H1 (cell line): ENCODE measurements at regions not wholly inside any gene's neighbourhood (a gene's known extent, or its start where the extent isn't known, plus 50 kb on each side); places are given as distances from the start of the nearest gene placed in this dataset.

Source experiments
- CTCF ChIA-PET: fragments of 300-600 bp; sonication (Branson Sonifier 250); formaldehyde crosslinking; loops from one replicate; lab custom pipeline; 2021; ENCODE audit not compliant: partially characterized antibody; lab: Charles Lee
- POLR2A ChIA-PET: fragments of 300-600 bp; sonication (Branson Sonifier 250); formaldehyde crosslinking; loops from one replicate; lab custom pipeline; 2021; ENCODE audit warnings: inconsistent platforms; ENCODE audit not compliant: partially characterized antibody; lab: Charles Lee
- DNase-seq, 2 experiments: peaks; one replicate each; pipeline versions ENCODE4 v3.0.0 to v3.0.0-alpha.2; 2010 to 2022; ENCODE audit warnings: low spot score in 2 of 2, low read depth in 1 of 2, mixed read lengths in 1 of 2
- FAIRE-seq: peaks from 2 replicates; lab custom pipeline; 2011; peaks lifted over from hg19 to GRCh38; lab: Jason Lieb, UNC
- H2AFZ ChIP-seq: 2 replicates; pipeline ENCODE4 v1.8.1; 2012; ENCODE audit warnings: low read length, inconsistent platforms
- H2AK5ac ChIP-seq: 2 replicates; pipeline ENCODE4 v1.6.1; 2013; ENCODE audit warnings: low read depth, low read length
- H2BK120ac ChIP-seq: replicated peaks from 2 replicates; pipeline ENCODE3; 2013; ENCODE audit warnings: low read depth, low read length, inconsistent platforms
- H2BK12ac ChIP-seq: 2 replicates; pipeline ENCODE4 v1.6.1; 2013; ENCODE audit warnings: low read depth, low read length
- H2BK15ac ChIP-seq: 2 replicates; pipeline ENCODE4 v1.6.1; 2013; ENCODE audit warnings: low read length
- H2BK20ac ChIP-seq: 2 replicates; pipeline ENCODE4 v1.6.1; 2013; ENCODE audit warnings: low read length
- H2BK5ac ChIP-seq: 2 replicates; pipeline ENCODE4 v1.6.1; 2013; ENCODE audit warnings: low read depth, low read length
- H3K14ac ChIP-seq: 2 replicates; pipeline ENCODE4 v1.6.1; 2013; ENCODE audit warnings: inconsistent platforms; ENCODE audit not compliant: insufficient read length
- H3K18ac ChIP-seq: 2 replicates; pipeline ENCODE4 v1.6.1; 2013; ENCODE audit warnings: low read length; ENCODE audit errors: extremely low read depth
- H3K23ac ChIP-seq: 2 replicates; pipeline ENCODE4 v1.6.1; 2013; ENCODE audit warnings: inconsistent platforms; ENCODE audit not compliant: insufficient read length
- H3K23me2 ChIP-seq: 2 replicates; pipeline ENCODE4 v1.6.1; 2013; ENCODE audit warnings: low read depth, low read length
- H3K27ac ChIP-seq: 2 replicates; pipeline ENCODE4 v1.6.1; 2011; ENCODE audit warnings: low read depth, low read length, inconsistent platforms
- H3K27me3 ChIP-seq, 4 experiments: replicated peaks in 1 of 4; 1 replicate in 1 of 4; 2 replicates in 3 of 4; pipeline versions ENCODE4 v1.6.1 to v1.8.1; 2011 to 2013; ENCODE audit warnings: low read length in 3 of 4, mild to moderate bottlenecking in 3 of 4, inconsistent platforms in 2 of 4, mixed read lengths in 2 of 4, moderate library complexity in 1 of 4; ENCODE audit not compliant: control insufficient read depth in 3 of 4, insufficient read depth in 3 of 4; ENCODE audit errors: extremely low read depth in 1 of 4
- H3K36me3 ChIP-seq, 4 experiments: 2 replicates each; pipeline versions ENCODE4 v1.6.1 to v1.8.1; 2011 to 2013; ENCODE audit warnings: mild to moderate bottlenecking in 4 of 4, low read length in 3 of 4, moderate library complexity in 2 of 4, control low read depth in 1 of 4, inconsistent platforms in 1 of 4; ENCODE audit not compliant: insufficient read depth in 4 of 4, control insufficient read depth in 2 of 4
- H3K4ac ChIP-seq: replicated peaks from 2 replicates; pipeline ENCODE3; 2013; ENCODE audit warnings: low read length, low read depth, mixed read lengths, inconsistent platforms; ENCODE audit not compliant: insufficient read length
- H3K4me1 ChIP-seq, 4 experiments: replicated peaks in 1 of 4; 1 replicate in 1 of 4; 2 replicates in 3 of 4; pipeline versions ENCODE4 v1.6.1 to v1.8.1; 2011 to 2013; ENCODE audit warnings: low read length in 3 of 4, inconsistent platforms in 2 of 4, mixed read lengths in 1 of 4; ENCODE audit not compliant: insufficient read depth in 4 of 4, control insufficient read depth in 3 of 4
- H3K4me2 ChIP-seq, 2 experiments: 2 replicates each; pipeline versions ENCODE4 v1.6.1 to v1.8.1; 2011 to 2013; ENCODE audit warnings: low read depth in 2 of 2, low read length in 2 of 2, control low read depth in 1 of 2, inconsistent platforms in 1 of 2, mild to moderate bottlenecking in 1 of 2; ENCODE audit not compliant: insufficient read depth in 1 of 2
- H3K4me3 ChIP-seq, 4 experiments: fragments of 200-600, 300-600 bp in 1 of 4; sonication (generic), shearing (Covaris generic), sonication (Bioruptor Twin) in 1 of 4; 2 replicates each; pipeline versions ENCODE4 v1.5.1 to v1.8.1; 2011 to 2016; ENCODE audit warnings: low read length in 4 of 4, low read depth in 3 of 4, control low read depth in 2 of 4, inconsistent platforms in 2 of 4, mild to moderate bottlenecking in 2 of 4, mixed read lengths in 1 of 4, moderate library complexity in 1 of 4; ENCODE audit not compliant: insufficient read depth in 2 of 4; ENCODE audit errors: extremely low read depth in 1 of 4
- H3K56ac ChIP-seq: replicated peaks from 2 replicates; pipeline ENCODE3; 2013; ENCODE audit warnings: low read depth, mild to moderate bottlenecking, mixed read lengths, low read length, inconsistent platforms; ENCODE audit not compliant: insufficient read length
- H3K79me1 ChIP-seq: 2 replicates; pipeline ENCODE4 v1.6.1; 2013; ENCODE audit warnings: low read depth, low read length, control low read depth
- H3K79me2 ChIP-seq, 2 experiments: 2 replicates each; pipeline versions ENCODE4 v1.6.1 to v1.8.1; 2012 to 2013; ENCODE audit warnings: low read length in 2 of 2, mild to moderate bottlenecking in 2 of 2, inconsistent platforms in 1 of 2; ENCODE audit not compliant: insufficient read depth in 2 of 2, control insufficient read depth in 1 of 2
- H3K9ac ChIP-seq, 4 experiments: replicated peaks in 1 of 4; 1 replicate in 1 of 4; 2 replicates in 3 of 4; pipeline versions ENCODE4 v1.6.1 to v1.8.1; 2011 to 2013; ENCODE audit warnings: low read depth in 3 of 4, low read length in 3 of 4, control low read depth in 2 of 4, mild to moderate bottlenecking in 2 of 4, moderate library complexity in 2 of 4, inconsistent platforms in 1 of 4; ENCODE audit errors: extremely low read depth in 1 of 4
- H3K9me3 ChIP-seq, 2 experiments: 2 replicates each; pipeline versions ENCODE4 v1.6.1 to v1.8.1; 2012 to 2013; ENCODE audit warnings: mild to moderate bottlenecking in 2 of 2, moderate library complexity in 2 of 2, control low read depth in 1 of 2, inconsistent platforms in 1 of 2, low read depth in 1 of 2, low read length in 1 of 2, mixed read lengths in 1 of 2; ENCODE audit not compliant: insufficient read depth in 2 of 2
- H4K20me1 ChIP-seq, 2 experiments: replicated peaks in 1 of 2; 2 replicates each; pipeline versions ENCODE3 to v1.8.1; 2011 to 2013; ENCODE audit warnings: inconsistent platforms in 2 of 2, low read length in 2 of 2, mild to moderate bottlenecking in 1 of 2; ENCODE audit not compliant: insufficient read depth in 2 of 2, control insufficient read depth in 1 of 2
- H4K5ac ChIP-seq: 2 replicates; pipeline ENCODE4 v1.6.1; 2013; ENCODE audit warnings: low read length, low read depth, mixed read lengths, inconsistent platforms; ENCODE audit not compliant: insufficient read length
- H4K8ac ChIP-seq: 2 replicates; pipeline ENCODE4 v1.8.0; 2013; ENCODE audit warnings: mild to moderate bottlenecking, moderate library complexity, low read length, inconsistent platforms; ENCODE audit not compliant: insufficient read depth; ENCODE audit errors: extremely low read depth
- H4K91ac ChIP-seq: replicated peaks from 2 replicates; pipeline ENCODE3; 2013; ENCODE audit warnings: low read length, mixed read lengths, inconsistent platforms; ENCODE audit not compliant: insufficient read length
- CHD1 ChIP-seq: IDR thresholded peaks from 2 replicates; pipeline ENCODE4 v1.6.1; 2012; ENCODE audit warnings: low read depth, low read length, improper control_type of control experiment
- CREB1 ChIP-seq: IDR thresholded peaks from 2 replicates; pipeline ENCODE4 v1.6.1; 2012; ENCODE audit warnings: inconsistent platforms
- EGR1 ChIP-seq: IDR thresholded peaks from 2 replicates; pipeline ENCODE4 v1.6.1; 2011; ENCODE audit warnings: low read depth, low read length, borderline replicate concordance
- FOSL1 ChIP-seq: IDR thresholded peaks from 2 replicates; pipeline ENCODE4 v1.6.1; 2011; ENCODE audit warnings: mild to moderate bottlenecking, low read depth, low read length, moderate library complexity; ENCODE audit not compliant: insufficient read depth
- HDAC2 ChIP-seq, 2 experiments: fragments of 300-600 bp in 1 of 2; sonication (generic) in 1 of 2; IDR thresholded peaks; 2 replicates each; pipeline ENCODE4 v1.6.1; 2011 to 2012; ENCODE audit warnings: low read depth in 2 of 2, low read length in 2 of 2, mild to moderate bottlenecking in 2 of 2, moderate library complexity in 2 of 2, borderline replicate concordance in 1 of 2, inconsistent platforms in 1 of 2
- HDAC6 ChIP-seq: IDR thresholded peaks from one replicate; pipeline ENCODE4 v1.7.1; 2012; ENCODE audit warnings: low read depth, mild to moderate bottlenecking, inconsistent platforms, low read length, moderate library complexity
- KDM1A ChIP-seq: fragments of 200-600, 300-600 bp; sonication (generic); IDR thresholded peaks from 2 replicates; pipeline ENCODE4 v1.7.1; 2016; ENCODE audit warnings: mild to moderate bottlenecking, low read length, borderline replicate concordance
- KDM4A ChIP-seq: IDR thresholded peaks from one replicate; pipeline ENCODE4 v1.7.1; 2012; ENCODE audit warnings: low read depth, mild to moderate bottlenecking, moderate library complexity, low read length, inconsistent platforms; ENCODE audit not compliant: severe bottlenecking
- KDM5A ChIP-seq: fragments of 200-600 bp; IDR thresholded peaks from 2 replicates; pipeline ENCODE4 v1.7.1; 2012; ENCODE audit warnings: mild to moderate bottlenecking, low read length, inconsistent platforms, mixed read lengths
- POLR2A ChIP-seq, 2 experiments: IDR thresholded peaks; 1 replicate in 1 of 2; 2 replicates in 1 of 2; pipeline ENCODE4 v1.6.1; 2011; ENCODE audit warnings: low read depth in 2 of 2, low read length in 2 of 2, mild to moderate bottlenecking in 2 of 2; ENCODE audit errors: control extremely low read depth in 1 of 2
- POU5F1 ChIP-seq: IDR thresholded peaks from 2 replicates; pipeline ENCODE4 v1.6.1; 2011; ENCODE audit warnings: low read depth, mild to moderate bottlenecking, low read length, moderate library complexity
- RFX5 ChIP-seq: IDR thresholded peaks from 2 replicates; pipeline ENCODE4 v1.6.1; 2011; ENCODE audit warnings: low read depth, low read length, improper control_type of control experiment, borderline replicate concordance
- RXRA ChIP-seq: IDR thresholded peaks from 2 replicates; pipeline ENCODE4 v1.6.1; 2011; ENCODE audit warnings: low read depth, mild to moderate bottlenecking, low read length, moderate library complexity; ENCODE audit not compliant: insufficient read depth
- TAF1 ChIP-seq: IDR thresholded peaks from 2 replicates; pipeline ENCODE4 v1.6.1; 2011; ENCODE audit warnings: mild to moderate bottlenecking, low read depth, low read length
- TEAD4 ChIP-seq: IDR thresholded peaks from 2 replicates; pipeline ENCODE4 v1.6.1; 2012; ENCODE audit warnings: low read depth, low read length, inconsistent platforms, mixed read lengths
- ZNF274 ChIP-seq: IDR thresholded peaks from 2 replicates; pipeline ENCODE4 v1.7.0; 2012; ENCODE audit warnings: low read length, borderline replicate concordance; ENCODE audit errors: extremely low read depth
- WGBS, 2 experiments: shearing (Covaris generic) in 1 of 2; methylation state at CpG; one replicate each; pipeline versions ENCODE4 v1.1.6 to v1.1.7; 2013 to 2015; ENCODE audit warnings: low lambda C conversion rate in 2 of 2, mixed read lengths in 2 of 2, inconsistent platforms in 1 of 2, low coverage in 1 of 2, missing lambda C conversion rate in 1 of 2; ENCODE audit not compliant: insufficient replicate concordance in 2 of 2, insufficient coverage in 1 of 2, insufficient read length in 1 of 2; ENCODE audit errors: extremely low coverage in 1 of 2, missing lambda C conversion rate in 1 of 2; 5-methylcytosine and 5-hydroxymethylcytosine counted together

- no peak overlapping the region for H3K14ac ChIP-seq
- H3K4me3 ChIP-seq: no peak overlapping the region
- ChIA-PET CTCF (interaction anchor here (0.9 to 1.2 kb wide), 2 partner anchors 19 kb away, joined by 3 to 5 read pairs; no protein-coding TSS in a partner anchor), POLR2A (no interaction called here)
- H3K23me2 ChIP-seq: no peaks in the 10 kb centered on the region; the same call in 1 of the 2 replicates
- H2BK20ac ChIP-seq: no peak overlapping the region
- H3K18ac ChIP-seq: no peak overlapping the region; the same call in 1 of the 2 replicates
- H3K4me2 ChIP-seq: no peak overlapping the region
- H2BK12ac ChIP-seq: no peak overlapping the region
- FAIRE-seq (no peak), DNase-seq (no peak)
- H2AFZ ChIP-seq: no peak overlapping the region
- H2BK5ac ChIP-seq: no peak overlapping the region
- H4K8ac ChIP-seq: no peak overlapping the region
- no peaks in the 10 kb centered on the region for H3K79me1 ChIP-seq
- 94% methylated on average over 6 of the region's 6 CpGs; no CpG with 5 or more reads in 1 of the 2 experiments for WGBS, 2 experiments
- H3K79me2 ChIP-seq: no peaks in the 10 kb centered on the region
- no peak overlapping the region for H2AK5ac ChIP-seq
- no peak overlapping the region for H3K9ac ChIP-seq
- no peaks in the 10 kb centered on the region for H4K20me1 ChIP-seq
- no peak overlapping the region for H3K23ac ChIP-seq
- H3K4me1 ChIP-seq: no peaks in the 10 kb centered on the region
- H3K9me3 ChIP-seq: no peaks in the 10 kb centered on the region
- H3K27me3 ChIP-seq: peaks cover 0 to 1% (median 0%) of the 10 kb centered on the region in 4 experiments; a peak in 1 of 7 replicates
- H3K56ac ChIP-seq: no peak overlapping the region
- H3K36me3 ChIP-seq: no peaks in the 10 kb centered on the region
- no peak overlapping the region for H2BK120ac ChIP-seq
- H4K5ac ChIP-seq: no peak overlapping the region
- no peak overlapping the region for H4K91ac ChIP-seq
- H3K4ac ChIP-seq: no peak overlapping the region
- H2BK15ac ChIP-seq: no peak overlapping the region
- no peak overlapping the region for H3K27ac ChIP-seq
- TF ChIP-seq RXRA (no peak), TEAD4 (no peak), POU5F1 (no peak), CHD1 (no peak), EGR1 (no peak), RFX5 (no peak), KDM5A (no peak), CREB1 (no peak), HDAC2 (IDR thresholded peaks at IDR 0.05; ENCODE audit: borderline replicate concordance in 1 of 2, low read depth in 2 of 2, low read length in 2 of 2) (no peak), FOSL1 (no peak), KDM4A (no peak), KDM1A (no peak), POLR2A (IDR thresholded peaks at IDR 0.05; ENCODE audit: control extremely low read depth in 1 of 2, low read depth in 2 of 2, low read length in 2 of 2) (no peak), HDAC6 (no peak), ZNF274 (no peak), TAF1 (no peak)
Measured at GRCh38 chr14:101331661-101332169, 229.6 kb upstream of the DIO3 start.
